HUES6 (cell line): ENCODE measurements at regions not wholly inside any gene's neighbourhood (a gene's known extent, or its start where the extent isn't known, plus 50 kb on each side); places are given as distances from the start of the nearest gene placed in this dataset.

ENCODE experiments used
- H3K27ac ChIP-seq: 2 replicates; pipeline ENCODE4 v1.7.0; 2013; ENCODE audit warnings: low read depth, mild to moderate bottlenecking, low read length, inconsistent platforms
- H3K27me3 ChIP-seq: 2 replicates; pipeline ENCODE4 v1.6.1; 2013; ENCODE audit warnings: low read length; ENCODE audit not compliant: control insufficient read depth, insufficient read depth
- H3K36me3 ChIP-seq: 2 replicates; pipeline ENCODE4 v1.6.1; 2013; ENCODE audit warnings: low read length; ENCODE audit not compliant: control insufficient read depth, insufficient read depth
- H3K4me1 ChIP-seq: 2 replicates; pipeline ENCODE4 v1.6.1; 2013; ENCODE audit warnings: low read length; ENCODE audit not compliant: control insufficient read depth, insufficient read depth
- H3K4me3 ChIP-seq: 2 replicates; pipeline ENCODE4 v1.5.1; 2013; ENCODE audit warnings: low read depth, low read length
- H3K9ac ChIP-seq: one replicate; pipeline ENCODE4 v1.6.1; 2013; ENCODE audit warnings: mild to moderate bottlenecking, low read length
- H3K9me3 ChIP-seq: 2 replicates; pipeline ENCODE4 v1.6.1; 2013; ENCODE audit warnings: low read depth, low read length; ENCODE audit not compliant: control insufficient read depth, insufficient read depth

GRCh38 chr1:71345491-71345890 lies 264.7 kb upstream of the ZRANB2 start:
- no peaks in the 10 kb centered on the region for H3K4me1 ChIP-seq
- H3K36me3 ChIP-seq, result no peaks in the 10 kb centered on the region
- peaks cover 23% of the 10 kb centered on the region for H3K9me3 ChIP-seq
- H3K27ac ChIP-seq, result no peak overlapping the region
- H3K9ac ChIP-seq, result no peak overlapping the region
- H3K27me3 ChIP-seq, result no peaks in the 10 kb centered on the region
- no peak overlapping the region for H3K4me3 ChIP-seq

GRCh38 chr1:71343686-71344416 lies 263.0 kb upstream of the ZRANB2 start:
- H3K27ac ChIP-seq, result no peak overlapping the region
- H3K4me1 ChIP-seq, result no peaks in the 10 kb centered on the region
- H3K36me3 ChIP-seq, result no peaks in the 10 kb centered on the region
- no peaks in the 10 kb centered on the region for H3K27me3 ChIP-seq
- H3K4me3 ChIP-seq, result no peak overlapping the region
- H3K9ac ChIP-seq, result no peak overlapping the region
- peaks cover 39% of the 10 kb centered on the region for H3K9me3 ChIP-seq

GRCh38 chr1:71339238-71339637 lies 258.4 kb upstream of the ZRANB2 start:
- Histone ChIP-seq H3K9me3 (peaks cover 65% of the 10 kb centered on the region), H3K36me3 (no peaks in the 10 kb centered on the region), H3K9ac (no peak overlapping the region), H3K4me3 (no peak overlapping the region), H3K27ac (no peak overlapping the region), H3K4me1 (no peaks in the 10 kb centered on the region), H3K27me3 (no peaks in the 10 kb centered on the region)

- Histone ChIP-seq H3K9ac (no peak overlapping the region), H3K4me3 (no peak overlapping the region), H3K27ac (no peak overlapping the region), H3K9me3 (peaks cover 6% of the 10 kb centered on the region; the same call in 1 of the 2 replicates), H3K27me3 (no peaks in the 10 kb centered on the region), H3K4me1 (no peaks in the 10 kb centered on the region), H3K36me3 (no peaks in the 10 kb centered on the region)
Measured at GRCh38 chr1:71330991-71331390, 250.2 kb upstream of the ZRANB2 start.

- Histone ChIP-seq H3K4me3 (no peak overlapping the region), H3K27me3 (no peaks in the 10 kb centered on the region), H3K4me1 (no peaks in the 10 kb centered on the region), H3K36me3 (no peaks in the 10 kb centered on the region), H3K9me3 (peaks cover 7% of the 10 kb centered on the region; the same call in 1 of the 2 replicates), H3K9ac (no peak overlapping the region), H3K27ac (no peak overlapping the region)
Measured at GRCh38 chr1:71324671-71325267, 243.9 kb upstream of the ZRANB2 start.

- H3K9ac ChIP-seq, result no peak overlapping the region
- no peak overlapping the region for H3K27ac ChIP-seq
- 0 out of 2 replicates have a peak, but pooled peaks cover 1% of the 10 kb centered on the region for H3K4me1 ChIP-seq
- no peaks in the 10 kb centered on the region for H3K36me3 ChIP-seq
- H3K4me3 ChIP-seq, result no peak overlapping the region
- no peaks in the 10 kb centered on the region for H3K27me3 ChIP-seq
- peaks cover 7% of the 10 kb centered on the region; the same call in 1 of the 2 replicates for H3K9me3 ChIP-seq
Measured at GRCh38 chr1:71312545-71312944, 231.7 kb upstream of the ZRANB2 start.

- H3K36me3 ChIP-seq, result no peaks in the 10 kb centered on the region
- H3K4me3 ChIP-seq, result no peak overlapping the region
- peaks cover 7% of the 10 kb centered on the region; the same call in 1 of the 2 replicates for H3K9me3 ChIP-seq
- H3K4me1 ChIP-seq, result 0 out of 2 replicates have a peak, but pooled peaks cover 4% of the 10 kb centered on the region
- H3K27me3 ChIP-seq, result no peaks in the 10 kb centered on the region
- H3K27ac ChIP-seq, result no peak overlapping the region
- H3K9ac ChIP-seq, result no peak overlapping the region
Measured at GRCh38 chr1:71311376-71311775, 230.5 kb upstream of the ZRANB2 start.

GRCh38 chr1:71307451-71307850 lies 226.6 kb upstream of the ZRANB2 start:
- 0 out of 2 replicates have a peak, but pooled peaks cover 4% of the 10 kb centered on the region for H3K4me1 ChIP-seq
- no peak overlapping the region for H3K4me3 ChIP-seq
- H3K9ac ChIP-seq, result no peak overlapping the region
- H3K9me3 ChIP-seq, result no peaks in the 10 kb centered on the region
- no peaks in the 10 kb centered on the region for H3K36me3 ChIP-seq
- no peak overlapping the region for H3K27ac ChIP-seq
- H3K27me3 ChIP-seq, result no peaks in the 10 kb centered on the region

GRCh38 chr1:71304125-71304524 lies 223.3 kb upstream of the ZRANB2 start:
- Histone ChIP-seq H3K27me3 (no peaks in the 10 kb centered on the region), H3K4me1 (0 out of 2 replicates have a peak, but pooled peaks cover 4% of the 10 kb centered on the region), H3K4me3 (no peak overlapping the region), H3K36me3 (no peaks in the 10 kb centered on the region), H3K27ac (no peak overlapping the region), H3K9ac (no peak overlapping the region), H3K9me3 (no peaks in the 10 kb centered on the region)

GRCh38 chr1:71303617-71304041 lies 222.8 kb upstream of the ZRANB2 start:
- Histone ChIP-seq H3K4me1 (0 out of 2 replicates have a peak, but pooled peaks cover 4% of the 10 kb centered on the region), H3K9ac (no peak overlapping the region), H3K36me3 (no peaks in the 10 kb centered on the region), H3K9me3 (no peaks in the 10 kb centered on the region), H3K4me3 (no peak overlapping the region), H3K27ac (no peak overlapping the region), H3K27me3 (no peaks in the 10 kb centered on the region)

GRCh38 chr1:71298633-71299032 lies 217.8 kb upstream of the ZRANB2 start:
- H3K27me3 ChIP-seq, result no peaks in the 10 kb centered on the region
- no peaks in the 10 kb centered on the region for H3K36me3 ChIP-seq
- no peak overlapping the region for H3K9ac ChIP-seq
- H3K4me1 ChIP-seq, result no peaks in the 10 kb centered on the region
- no peak overlapping the region for H3K4me3 ChIP-seq
- no peak overlapping the region for H3K27ac ChIP-seq
- H3K9me3 ChIP-seq, result no peaks in the 10 kb centered on the region
